ENCODE measurements at regions not wholly inside any gene's neighbourhood (a gene's known extent, or its start where the extent isn't known, plus 50 kb on each side); places are given as distances from the start of the nearest gene placed in this dataset.

- TF ChIP-seq FOXP2 (optimal IDR thresholded peaks at IDR 0.05; ENCODE audit: control extremely low read depth, extremely low read length, insufficient read depth), result no peak
- TF ChIP-seq EZH2 (IDR thresholded peaks at IDR 0.05), result no peak
- no peak for TF ChIP-seq POLR2AphosphoS5 (IDR thresholded peaks at IDR 0.05; ENCODE audit: borderline replicate concordance, low read depth, low read length)
- Histone ChIP-seq H3K27ac (peak overlapping the region; percentile 64; the same call in 1 of the 2 replicates), H3K9ac (ENCODE audit: insufficient read length) (no peak overlapping the region), H3K36me3 (ENCODE audit: insufficient read depth, low read length) (no peaks in the 10 kb centered on the region), H3K9me3 (ENCODE audit: low read depth, low read length) (no peaks in the 10 kb centered on the region), H3K4me3 (peak overlapping the region; percentile 43; the same call in 1 of the 2 replicates)
- no peak for DNase-seq (ENCODE audit: low read depth, low spot score)
Observed at GRCh38 chr10:114881417-114881816, 56.6 kb upstream of the TRUB1 start.

- no peak overlapping the region for H3K4me3 ChIP-seq
- DNase-seq (ENCODE audit: low read depth, low spot score), result no peak
- H3K36me3 ChIP-seq (ENCODE audit: insufficient read depth, low read length), result no peaks in the 10 kb centered on the region
- no peak overlapping the region for H3K9ac ChIP-seq (ENCODE audit: insufficient read length)
- H3K27ac ChIP-seq, result no peak overlapping the region
- TF ChIP-seq FOXP2 (optimal IDR thresholded peaks at IDR 0.05; ENCODE audit: control extremely low read depth, extremely low read length, insufficient read depth) (no peak), EZH2 (IDR thresholded peaks at IDR 0.05) (no peak), POLR2AphosphoS5 (IDR thresholded peaks at IDR 0.05; ENCODE audit: borderline replicate concordance, low read depth, low read length) (no peak)
- H3K9me3 ChIP-seq (ENCODE audit: low read depth, low read length), result no peaks in the 10 kb centered on the region
Observed at GRCh38 chr10:114881901-114882300, 56.1 kb upstream of the TRUB1 start.

GRCh38 chr10:114885443-114885842, 52.6 kb upstream of the TRUB1 start:
- H3K9me3 ChIP-seq (ENCODE audit: low read depth, low read length), result no peaks in the 10 kb centered on the region
- H3K27ac ChIP-seq, result no peak overlapping the region
- no peak overlapping the region for H3K9ac ChIP-seq (ENCODE audit: insufficient read length)
- no peaks in the 10 kb centered on the region for H3K36me3 ChIP-seq (ENCODE audit: insufficient read depth, low read length)
- no peak for TF ChIP-seq POLR2AphosphoS5 (IDR thresholded peaks at IDR 0.05; ENCODE audit: borderline replicate concordance, low read depth, low read length)
- TF ChIP-seq FOXP2 (optimal IDR thresholded peaks at IDR 0.05; ENCODE audit: control extremely low read depth, extremely low read length, insufficient read depth), result no peak
- TF ChIP-seq EZH2 (IDR thresholded peaks at IDR 0.05), result no peak
- no peak for DNase-seq (ENCODE audit: low read depth, low spot score)
- H3K4me3 ChIP-seq, result no peak overlapping the region
